K562 (cell line): ENCODE measurements at regions not wholly inside any gene's neighbourhood (a gene's known extent, or its start where the extent isn't known, plus 50 kb on each side); places are given as distances from the start of the nearest gene placed in this dataset.

Experiments used
- ATAC-seq: fragments of 200-7000 bp; cut with Tn5 transposase; 3 replicates; pipeline ENCODE4 v1.9.1; 2020; ENCODE audit warnings: moderate library complexity
- BruUV-seq: library from RNA; stranded (reverse); fragments of 400-500 nt; replicated peaks from 2 replicates; lab custom pipeline; 2021; lab: Mats Ljungman, UMichigan
- CTCF ChIA-PET: fragments of 300-600 bp; formaldehyde crosslinking; extraction: SDS; loops from one replicate; lab custom pipeline; 2021; ENCODE audit warnings: low intra/inter-chr PET ratio; lab: Yijun Ruan, JAX
- POLR2A ChIA-PET: fragments of 300-600, 350-650 bp; sonication (Branson Sonifier 250); formaldehyde crosslinking; extraction: SDS; loops from one replicate; lab custom pipeline; 2021; ENCODE audit warnings: antibody characterized with exemption, inconsistent platforms; lab: Yijun Ruan, JAX
- DNase-seq, 4 experiments: peaks; one replicate each; pipeline versions ENCODE4 v3.0.0 to v3.0.0-alpha.2; 2011 to 2018; ENCODE audit warnings: low spot score in 3 of 4, mixed read lengths in 3 of 4; ENCODE audit errors: extremely low read depth in 1 of 4
- FAIRE-seq: peaks from 2 replicates; lab custom pipeline; 2011; peaks lifted over from hg19 to GRCh38; lab: Jason Lieb, UNC
- H2AFZ ChIP-seq: 2 replicates; pipeline ENCODE4 v1.6.0; 2011; ENCODE audit warnings: low read depth, low read length, control low read depth, inconsistent platforms
- H3K27ac ChIP-seq: fragments of 200-600 bp; 3 replicates; pipeline ENCODE4 v1.8.0; 2011; ENCODE audit warnings: low read depth, mild to moderate bottlenecking, control low read depth, inconsistent platforms, low read length, moderate library complexity, mixed read lengths; ENCODE audit errors: extremely low read depth
- H3K27me3 ChIP-seq, 2 experiments: fragments of 300-600 bp in 1 of 2; 2 replicates in 1 of 2; 3 replicates in 1 of 2; pipeline versions ENCODE4 v1.6.0 to v1.8.0; 2011; ENCODE audit warnings: inconsistent platforms in 2 of 2, low read length in 2 of 2, mild to moderate bottlenecking in 1 of 2, mixed read lengths in 1 of 2, moderate library complexity in 1 of 2; ENCODE audit not compliant: control insufficient read depth in 2 of 2, insufficient read depth in 2 of 2
- H3K36me3 ChIP-seq: fragments of 300-600 bp; 3 replicates; pipeline ENCODE4 v1.8.0; 2011; ENCODE audit warnings: mild to moderate bottlenecking, low read length, inconsistent platforms; ENCODE audit not compliant: control insufficient read depth, insufficient read depth
- H3K4me1 ChIP-seq, 2 experiments: fragments of 200-600 bp in 1 of 2; replicated peaks in 1 of 2; 2 replicates in 1 of 2; 3 replicates in 1 of 2; pipeline versions ENCODE4 v1.5.1 to v1.8.0; 2011; ENCODE audit warnings: inconsistent platforms in 2 of 2, low read length in 2 of 2, mild to moderate bottlenecking in 1 of 2, mixed read lengths in 1 of 2, moderate library complexity in 1 of 2; ENCODE audit not compliant: control insufficient read depth in 2 of 2, insufficient read depth in 2 of 2
- H3K4me2 ChIP-seq: 2 replicates; pipeline ENCODE4 v1.6.1; 2011; ENCODE audit warnings: low read length, control low read depth, inconsistent platforms, mixed read lengths; ENCODE audit not compliant: insufficient read depth
- H3K4me3 ChIP-seq: fragments of 200-600 bp; sonication (generic), shearing (Covaris generic); 2 replicates; pipeline ENCODE4 v1.5.1; 2016; ENCODE audit warnings: control low read depth, inconsistent platforms
- H3K79me2 ChIP-seq: fragments of 200-600 bp; 3 replicates; pipeline ENCODE4 v1.8.0; 2011; ENCODE audit warnings: low read length, inconsistent platforms; ENCODE audit not compliant: control insufficient read depth, insufficient read depth
- H3K9ac ChIP-seq, 2 experiments: 2 replicates each; pipeline versions ENCODE4 v1.6.0 to v1.6.1; 2011; ENCODE audit warnings: low read depth in 2 of 2, low read length in 2 of 2, control low read depth in 1 of 2, inconsistent platforms in 1 of 2, mild to moderate bottlenecking in 1 of 2, mixed read lengths in 1 of 2; ENCODE audit not compliant: insufficient read depth in 1 of 2
- H3K9me1 ChIP-seq: one replicate; pipeline ENCODE4 v1.6.0; 2011; ENCODE audit warnings: inconsistent platforms, mild to moderate bottlenecking, low read length, moderate library complexity; ENCODE audit not compliant: control insufficient read depth, insufficient read depth
- H3K9me3 ChIP-seq: replicated peaks from 2 replicates; pipeline ENCODE4 v1.5.1; 2011; ENCODE audit warnings: low read depth, low read length, inconsistent platforms; ENCODE audit not compliant: control insufficient read depth, insufficient read depth
- H4K20me1 ChIP-seq: replicated peaks from 2 replicates; pipeline ENCODE4 v1.6.1; 2011; ENCODE audit warnings: low read length, inconsistent platforms, mixed read lengths; ENCODE audit not compliant: control insufficient read depth, insufficient read depth
- DDX20 ChIP-seq: fragments of 450-650 bp; IDR thresholded peaks from 2 replicates; pipeline ENCODE4 v1.6.1; 2016; ENCODE audit warnings: missing genetic modification characterization, low read depth, mild to moderate bottlenecking, missing compliant biosample characterization, moderate library complexity
- EZH2 ChIP-seq: IDR thresholded peaks from 2 replicates; pipeline ENCODE4 v1.6.1; 2012; ENCODE audit warnings: low read depth, mild to moderate bottlenecking, inconsistent platforms, low read length, borderline replicate concordance
- MBD1 ChIP-seq: fragments of 250-450 bp; sonication (Bioruptor Pico); IDR thresholded peaks from 2 replicates; pipeline ENCODE4 v1.8.0; 2022; ENCODE audit warnings: inconsistent platforms
- MCM2 ChIP-seq: fragments of 450-650 bp; IDR thresholded peaks from 2 replicates; pipeline ENCODE4 v1.6.1; 2017; ENCODE audit warnings: low read depth, mild to moderate bottlenecking
- MEF2D ChIP-seq: conservative IDR thresholded peaks from 2 replicates; pipeline ENCODE4 v1.6.1; 2016; ENCODE audit warnings: low read depth, missing genetic modification characterization, missing compliant biosample characterization
- NCOA6 ChIP-seq: fragments of 450-650 bp; IDR thresholded peaks from 2 replicates; pipeline ENCODE4 v1.6.1; 2017; ENCODE audit warnings: mild to moderate bottlenecking
- PRDM10 ChIP-seq: fragments of 450-650 bp; IDR thresholded peaks from 2 replicates; pipeline ENCODE4 v1.6.1; 2018; ENCODE audit not compliant: partially characterized antibody
- ZNF140 ChIP-seq: fragments of 250-450 bp; sonication (Bioruptor Pico); IDR thresholded peaks from 2 replicates; pipeline ENCODE4 v1.8.0; 2021; ENCODE audit warnings: moderate library complexity, mild to moderate bottlenecking, inconsistent platforms
- ZNF217 ChIP-seq: sonication (generic); formaldehyde crosslinking; IDR thresholded peaks from 2 replicates; pipeline ENCODE4 v1.8.0; 2022; ENCODE audit warnings: mild to moderate bottlenecking, missing genetic modification reagents
- ZNF280A ChIP-seq: fragments of 450-650 bp; IDR thresholded peaks from 2 replicates; pipeline ENCODE4 v1.6.1; 2018; ENCODE audit warnings: mild to moderate bottlenecking, low read depth; ENCODE audit not compliant: partially characterized antibody
- ZNF324 ChIP-seq: fragments of 250-450 bp; sonication (Bioruptor Pico); IDR thresholded peaks from 2 replicates; pipeline ENCODE4 v1.4.0; 2020; ENCODE audit warnings: mild to moderate bottlenecking
- ZNF444 ChIP-seq: fragments of 250-450 bp; sonication (Bioruptor Pico); IDR thresholded peaks from 2 replicates; pipeline ENCODE4 v1.4.0; 2020; ENCODE audit warnings: mild to moderate bottlenecking, moderate library complexity
- WGBS: fragments of 100-300 bp; shearing (Covaris generic); methylation state at CpG from one replicate; pipeline ENCODE4 v1.1.6; 2016; ENCODE audit warnings: low coverage, mixed read lengths; ENCODE audit not compliant: insufficient coverage; ENCODE audit errors: missing lambda C conversion rate; 5-methylcytosine and 5-hydroxymethylcytosine counted together
- in situ Hi-C: fragments of 300-500 bp; cut with MboI; formaldehyde crosslinking; loops from 4 replicates; pipeline ENCODE4 v1.15.0; 2018; ENCODE audit warnings: inconsistent platforms, mixed read lengths
- intact Hi-C: fragments of 100-400 bp; cut with micrococcal nuclease; formaldehyde crosslinking; loops from 2 replicates; pipeline ENCODE4 v1.14.2; 2022

- Histone ChIP-seq H3K9me3 (no peaks in the 10 kb centered on the region), H4K20me1 (no peaks in the 10 kb centered on the region)
- POLR2A ChIA-PET = no interaction called here
- TF ChIP-seq MBD1 (CRISPR knock-in tag) (no peak), ZNF444 (CRISPR knock-in tag) (no peak), DDX20 (tag) (no peak), ZNF280A (no peak), PRDM10 (no peak), MEF2D (tag) (no peak), ZNF140 (CRISPR knock-in tag) (no peak), EZH2 (no peak), MCM2 (no peak), ZNF324 (CRISPR knock-in tag) (no peak), NCOA6 (no peak), ZNF217 (CRISPR knock-in tag) (no peak)
- TF ChIP-seq, all 486 proteins: peak for 0
- no peak overlapping the region for H3K9ac ChIP-seq
- H3K9me1 ChIP-seq = no peaks in the 10 kb centered on the region
- no peaks in the 10 kb centered on the region for H3K79me2 ChIP-seq
- no peaks in the 10 kb centered on the region for H3K36me3 ChIP-seq
- ATAC-seq (no peak), DNase-seq (no peak), FAIRE-seq (no peak)
- H3K27me3 ChIP-seq = no peaks in the 10 kb centered on the region
- no peak overlapping the region for H3K4me3 ChIP-seq
- BruUV-seq = no TSS peak
- WGBS = 0% methylated on average over 2 of the region's 2 CpGs
- no peak overlapping the region for H3K4me2 ChIP-seq
- CTCF ChIA-PET = no interaction called here
- H3K4me1 ChIP-seq = no peaks in the 10 kb centered on the region
- in situ Hi-C loops (no loop called here), intact Hi-C loops (no loop called here)
- no peak overlapping the region for H3K27ac ChIP-seq
- H2AFZ ChIP-seq = no peak overlapping the region
Measured at GRCh38 chr14:85052646-85053045, 477.3 kb upstream of the FLRT2 start.
